HG03025 (cell line): ENCODE measurements at regions not wholly inside any gene's neighbourhood (a gene's known extent, or its start where the extent isn't known, plus 50 kb on each side); places are given as distances from the start of the nearest gene placed in this dataset.

Source experiments
- ATAC-seq: cut with Tn5 transposase; IDR thresholded peaks from one replicate; pipeline ENCODE4 v1.9.1; 2021; ENCODE audit warnings: mild to moderate bottlenecking, moderate library complexity; ENCODE audit not compliant: unreplicated experiment, low FRiP score

DNA sequence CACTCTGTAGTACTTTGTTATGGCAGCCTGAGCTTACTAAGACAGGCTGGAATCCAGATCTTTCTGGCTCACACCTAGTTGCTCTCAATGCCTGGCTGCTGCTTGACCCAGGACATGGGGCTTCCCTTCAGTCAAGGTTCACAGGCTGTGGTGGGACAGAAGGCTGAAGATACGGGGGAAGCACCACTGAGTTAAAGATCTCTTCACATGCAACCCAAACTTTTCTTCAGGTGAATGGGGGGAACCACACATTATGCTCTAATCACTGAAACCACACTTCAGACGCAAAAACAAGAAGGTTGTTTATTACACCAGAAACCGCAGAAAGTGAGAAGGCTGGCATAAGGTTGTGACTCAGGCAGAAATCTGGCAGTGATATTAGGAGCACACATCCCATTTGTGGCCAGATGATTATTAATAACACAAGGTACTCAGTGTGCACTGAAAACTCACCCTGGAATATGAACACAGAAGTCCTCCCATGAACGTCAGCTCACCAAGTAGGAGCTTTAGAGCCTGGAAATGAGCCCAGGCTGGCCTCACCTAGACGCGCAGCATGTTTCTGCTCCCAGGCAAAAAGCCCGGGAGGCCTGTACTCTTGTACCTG is 230.5 kb upstream of the CHRNA7 start:
- ATAC-seq = peak; percentile 52

DNA sequence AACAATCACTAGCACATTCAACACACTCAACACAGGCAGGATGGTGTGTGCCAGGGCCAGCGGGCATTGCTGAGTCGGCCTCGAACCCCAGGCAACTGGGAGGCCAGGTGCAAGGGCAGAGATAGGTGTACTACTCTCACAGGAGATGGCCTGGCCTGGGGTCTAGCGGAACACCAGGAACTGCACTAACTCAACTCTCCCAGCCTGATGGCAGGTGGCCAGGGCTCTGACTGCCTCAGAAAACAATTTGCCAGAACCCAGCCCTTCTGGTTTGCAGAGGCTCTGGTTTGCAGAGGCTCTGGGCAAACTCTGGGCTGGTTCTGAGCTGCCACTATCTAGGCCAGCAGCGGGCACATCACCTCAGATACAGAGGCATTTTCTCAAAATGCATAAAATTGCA is 229.2 kb upstream of the CHRNA7 start:
- ATAC-seq = no peak

GRCh38 chr15:31802761-31803160 is 227.6 kb upstream of the CHRNA7 start:
- no peak for ATAC-seq

DNA sequence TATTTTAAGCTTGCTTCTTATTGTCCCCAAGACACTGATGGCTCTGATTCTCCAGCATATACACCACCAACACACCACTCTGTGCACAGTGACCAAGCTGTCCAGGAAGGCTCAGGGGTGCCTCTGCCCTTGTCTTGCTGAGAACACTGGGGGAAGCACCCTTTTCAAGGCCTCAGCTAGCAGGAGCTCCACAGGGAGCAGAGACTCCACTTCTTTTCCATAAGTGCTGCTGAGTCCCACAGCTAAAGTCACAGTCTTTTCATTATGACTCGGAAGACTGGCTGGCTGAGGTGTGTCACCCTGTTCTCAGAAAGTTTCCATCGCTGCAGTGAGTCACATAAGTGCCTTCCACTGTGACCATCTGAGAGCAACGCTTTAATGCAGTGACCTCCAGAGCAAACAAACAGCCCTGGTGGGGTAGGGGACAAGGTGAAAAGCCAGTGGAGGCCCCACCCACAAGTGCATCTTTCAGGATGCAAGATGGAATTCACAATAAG is 226.9 kb upstream of the CHRNA7 start:
- no peak for ATAC-seq

DNA sequence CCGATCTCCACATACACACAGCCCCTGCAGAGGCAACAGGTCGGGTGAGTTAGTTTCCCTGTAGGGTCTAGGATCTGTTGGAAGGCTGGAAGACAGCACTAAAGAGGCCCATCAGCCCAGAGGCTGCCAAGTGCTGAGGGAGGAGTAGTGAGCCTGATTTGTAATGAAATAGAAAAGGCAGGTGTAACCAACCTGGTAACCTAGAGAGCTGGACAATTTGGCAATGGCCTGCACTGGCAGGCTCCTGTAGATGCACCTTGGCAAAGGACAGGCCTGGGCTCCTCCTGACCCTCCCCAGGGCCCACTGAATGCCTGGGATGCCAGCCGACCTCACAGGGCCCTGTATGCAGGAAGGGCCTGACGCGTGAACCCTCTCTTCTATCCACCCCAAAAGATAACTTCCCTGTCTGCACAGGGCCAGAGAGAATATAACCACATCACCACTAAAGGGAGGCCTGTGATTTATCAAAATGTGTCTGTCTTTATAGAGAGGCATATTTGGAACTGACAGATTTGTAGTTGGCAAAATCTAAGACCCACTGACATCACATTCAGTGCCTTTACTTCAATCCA is 225.1 kb upstream of the CHRNA7 start:
- no peak for ATAC-seq

- no peak for ATAC-seq
These were observed 224.2 kb upstream of the CHRNA7 start for GRCh38 chr15:31806106-31806505.

DNA sequence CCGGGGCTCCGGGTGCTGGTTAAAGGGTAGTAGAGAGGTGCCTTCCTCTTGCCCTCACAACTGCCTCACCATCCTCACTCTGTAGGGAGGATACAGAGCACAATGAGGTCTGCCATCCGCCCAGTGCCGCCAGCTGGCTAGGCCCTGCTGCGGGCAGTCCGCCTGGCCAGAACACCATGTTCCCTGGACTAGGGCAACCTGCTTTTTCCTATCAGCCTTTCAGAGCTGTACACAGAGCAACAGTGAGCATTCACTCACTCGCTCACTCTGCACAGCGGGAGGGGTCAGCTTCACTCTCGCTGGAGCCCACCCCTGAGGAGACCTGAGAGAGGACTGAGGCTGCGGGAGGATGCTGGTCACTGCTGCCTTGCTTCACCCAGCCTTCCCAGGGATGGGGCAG is 218.7 kb upstream of the CHRNA7 start:
- ATAC-seq = no peak

DNA sequence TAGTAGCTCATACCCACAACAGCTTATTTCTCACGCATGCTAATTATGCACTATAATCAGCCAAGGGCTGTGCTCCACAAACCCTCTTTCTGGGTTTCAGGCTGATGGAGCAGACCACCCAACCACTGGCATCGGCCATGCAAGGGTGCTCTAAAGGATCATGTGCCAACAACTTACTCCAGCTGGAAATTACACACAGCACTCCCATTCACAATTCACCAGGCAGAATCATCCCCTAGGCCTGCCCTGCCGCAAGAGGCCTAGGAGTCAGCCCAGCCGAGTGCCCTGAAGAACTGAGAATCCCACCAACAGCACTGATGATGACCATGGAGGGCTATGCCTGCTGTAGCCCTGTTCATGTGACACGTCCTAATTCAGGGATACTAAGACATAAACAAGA is 216.2 kb upstream of the CHRNA7 start:
- ATAC-seq = no peak

DNA sequence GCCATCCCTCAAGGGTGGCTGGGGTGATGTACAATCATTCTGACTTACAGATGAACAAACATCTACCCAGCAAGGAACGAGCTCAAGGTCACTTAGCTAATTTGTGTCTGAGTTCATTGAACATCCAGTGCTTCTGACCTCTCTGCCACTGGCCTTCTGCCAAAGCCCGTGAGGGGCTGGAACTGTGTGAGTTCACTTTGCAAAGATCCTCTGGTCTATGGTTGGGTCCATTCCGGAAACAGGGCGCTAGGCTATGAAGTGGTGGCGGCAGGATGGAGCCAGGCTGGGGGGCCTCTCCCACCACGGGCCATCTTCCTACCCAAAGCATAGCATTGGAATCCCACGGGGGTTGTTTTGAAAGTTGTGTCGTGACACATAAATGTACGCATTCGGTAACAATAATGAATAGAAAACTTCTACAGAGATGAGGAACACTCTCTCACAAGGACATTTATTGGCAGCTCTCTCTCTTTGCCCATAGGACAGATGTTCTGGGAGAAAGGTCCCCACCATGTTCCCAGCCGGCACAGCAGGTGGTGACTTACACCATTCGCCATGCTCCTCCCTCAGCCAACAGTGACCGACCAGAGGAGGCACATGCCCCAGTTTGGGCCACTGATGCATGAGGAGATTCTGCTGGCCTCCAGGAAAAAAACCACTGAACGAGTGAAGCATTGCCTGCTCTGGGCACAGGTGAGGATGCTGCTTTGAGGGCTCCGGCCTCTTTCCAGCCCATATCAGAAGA is 214.7 kb upstream of the CHRNA7 start:
- no peak for ATAC-seq

GRCh38 chr15:31822463-31822862 is 207.9 kb upstream of the CHRNA7 start:
- no peak for ATAC-seq

- no peak for ATAC-seq
These were observed 206.3 kb upstream of the CHRNA7 start for GRCh38 chr15:31824024-31824423.

DNA sequence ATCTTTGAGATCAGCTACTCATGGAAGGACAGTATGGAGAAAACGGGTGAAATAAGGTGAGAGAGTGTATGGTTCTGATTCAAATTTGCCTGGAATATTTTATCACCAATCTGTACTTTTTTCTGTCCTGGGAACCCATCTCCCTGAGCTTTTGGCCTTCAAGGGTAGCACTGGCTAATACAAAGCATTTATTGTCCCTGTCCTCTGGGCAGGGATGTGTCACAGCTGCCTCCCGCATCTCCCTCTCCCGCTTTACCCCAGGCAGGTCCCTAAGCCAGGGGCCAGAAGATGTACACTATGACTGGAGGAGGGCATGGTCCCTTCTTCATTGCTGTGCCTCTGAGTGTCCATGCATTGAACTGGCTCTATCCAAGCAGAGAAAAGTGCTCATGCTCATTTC is 201.7 kb upstream of the CHRNA7 start:
- no peak for ATAC-seq

DNA sequence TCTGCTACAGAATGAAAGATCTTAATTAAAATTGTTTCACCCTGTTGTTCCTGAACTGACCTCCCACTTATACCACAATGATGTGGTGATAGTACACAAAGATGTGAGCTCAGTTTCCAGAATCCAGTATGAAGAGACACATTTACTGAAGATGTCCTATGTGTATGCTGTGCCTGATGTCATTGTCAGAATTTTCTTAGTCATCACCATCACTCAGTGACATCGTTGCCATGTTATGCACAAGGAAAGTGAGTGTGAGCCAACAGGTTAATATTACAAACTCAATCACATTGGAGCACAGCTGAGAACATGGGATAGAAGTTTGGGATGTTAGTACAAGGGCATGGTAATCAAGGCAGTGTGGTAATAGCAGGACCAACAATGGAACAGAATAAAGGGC is 199.7 kb upstream of the CHRNA7 start:
- ATAC-seq = no peak

DNA sequence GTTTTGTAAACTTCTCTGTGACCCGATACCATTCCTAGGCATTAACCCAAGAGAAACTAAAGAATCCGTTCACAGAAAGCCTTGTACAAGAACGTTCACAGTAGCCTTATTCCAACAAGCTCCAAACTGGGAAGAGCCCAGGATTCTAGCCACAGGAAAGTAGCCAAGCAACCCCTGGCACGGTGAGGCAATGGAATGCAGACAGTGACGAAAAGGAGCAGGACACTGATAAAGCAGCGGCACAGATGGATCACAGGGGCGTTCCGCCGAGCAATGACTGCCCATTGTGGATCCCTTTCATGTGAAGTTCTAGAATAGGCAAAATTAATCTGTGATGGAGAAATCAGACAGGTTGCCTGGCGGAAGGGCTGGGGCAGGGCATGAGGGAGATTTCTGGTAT is 198.7 kb upstream of the CHRNA7 start:
- ATAC-seq = no peak

GRCh38 chr15:31834654-31835053 is 195.7 kb upstream of the CHRNA7 start:
- no peak for ATAC-seq

GRCh38 chr15:31839388-31839787 is 190.9 kb upstream of the CHRNA7 start:
- ATAC-seq = no peak

GRCh38 chr15:31840849-31841476 is 189.4 kb upstream of the CHRNA7 start:
- no peak for ATAC-seq

DNA sequence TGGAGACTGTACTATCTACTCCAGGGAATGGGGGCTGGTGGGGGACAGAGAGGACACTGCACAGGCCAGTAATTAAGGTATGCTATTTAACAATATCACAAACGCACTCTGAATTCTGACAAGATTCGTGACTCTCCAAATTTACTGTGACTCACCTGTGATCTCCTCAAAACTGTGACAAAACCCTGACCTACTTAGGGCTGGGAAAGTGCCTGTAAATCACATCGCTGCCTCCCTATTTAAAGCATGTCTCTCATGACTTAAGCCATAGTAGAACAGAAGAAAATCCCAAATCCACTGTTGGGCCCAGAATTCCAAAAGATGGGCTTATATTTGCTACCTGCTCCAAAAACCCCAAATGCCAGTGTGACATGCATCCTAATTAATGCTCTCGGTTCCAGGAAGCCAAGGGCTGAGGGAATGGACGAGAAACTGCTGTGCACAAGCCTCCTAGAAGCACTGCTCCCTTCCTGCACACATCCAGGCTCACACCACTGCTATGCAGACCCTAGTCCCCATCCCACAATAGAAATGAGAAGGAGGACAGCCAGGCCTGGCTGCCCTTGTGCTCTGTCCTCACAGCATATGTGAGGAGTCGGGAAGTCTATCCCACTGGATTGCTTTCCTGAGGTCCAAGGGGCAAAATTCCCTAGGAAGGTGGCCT is 187.7 kb upstream of the CHRNA7 start:
- no peak for ATAC-seq

- ATAC-seq = no peak
These were observed 186.8 kb upstream of the CHRNA7 start for GRCh38 chr15:31843426-31844055.

GRCh38 chr15:31845791-31846190 is 184.5 kb upstream of the CHRNA7 start:
- ATAC-seq = no peak
